ENCODE measurements at regions not wholly inside any gene's neighbourhood (a gene's known extent, or its start where the extent isn't known, plus 50 kb on each side); places are given as distances from the start of the nearest gene placed in this dataset.

GRCh38 chr3:192055946-192056345 lies 595.0 kb downstream of the PYDC2 start:
- ChIA-PET POLR2A (no interaction called here), CTCF (no interaction called here)
- DNase-seq = no peak
- Histone ChIP-seq H3K4me3 (ENCODE audit: low read length) (no peak overlapping the region), H3K4me1 (ENCODE audit: insufficient read depth, low read length) (no peaks in the 10 kb centered on the region), H3K36me3 (ENCODE audit: insufficient read depth, low read length) (no peaks in the 10 kb centered on the region), H3K27me3 (ENCODE audit: control insufficient read depth in 1 of 2, insufficient read depth in 2 of 2, low read length in 2 of 2) (no peaks in the 10 kb centered on the region), H3K27ac (ENCODE audit: low read depth in 1 of 2, low read length in 2 of 2) (no peak overlapping the region), H3K9me3 (ENCODE audit: control insufficient read depth in 1 of 2, insufficient read depth in 1 of 2, low read length in 2 of 2) (no peaks in the 10 kb centered on the region)
- H3K4me3 Mint-ChIP-seq = no peak overlapping the region
- H3K9me3 Mint-ChIP-seq = no peaks in the 10 kb centered on the region
- ATAC-seq (ENCODE audit: poor library complexity) = no peak
- no peak overlapping the region for H3K27ac Mint-ChIP-seq
- intact Hi-C loops (cut with DNase I, micrococcal nuclease) = no loop called here
- H3K36me3 Mint-ChIP-seq (ENCODE audit: low read depth) = no peaks in the 10 kb centered on the region
- no peaks in the 10 kb centered on the region for H3K27me3 Mint-ChIP-seq
- no peak for TF ChIP-seq CTCF (IDR thresholded peaks at IDR 0.05)
- no peaks in the 10 kb centered on the region for H3K4me1 Mint-ChIP-seq (ENCODE audit: low read depth)

- ChIA-PET POLR2A (no interaction called here), CTCF (no interaction called here)
- Mint-ChIP-seq H3K4me3 (no peak overlapping the region), H3K27me3 (no peaks in the 10 kb centered on the region), H3K4me1 (ENCODE audit: low read depth) (no peaks in the 10 kb centered on the region), H3K36me3 (ENCODE audit: low read depth) (no peaks in the 10 kb centered on the region), H3K27ac (no peak overlapping the region), H3K9me3 (no peaks in the 10 kb centered on the region)
- TF ChIP-seq CTCF (IDR thresholded peaks at IDR 0.05) = no peak
- Histone ChIP-seq H3K36me3 (ENCODE audit: insufficient read depth, low read length) (no peaks in the 10 kb centered on the region), H3K9me3 (ENCODE audit: control insufficient read depth in 1 of 2, insufficient read depth in 1 of 2, low read length in 2 of 2) (no peaks in the 10 kb centered on the region), H3K27ac (ENCODE audit: low read depth in 1 of 2, low read length in 2 of 2) (no peak overlapping the region), H3K27me3 (ENCODE audit: control insufficient read depth in 1 of 2, insufficient read depth in 2 of 2, low read length in 2 of 2) (no peaks in the 10 kb centered on the region), H3K4me3 (ENCODE audit: low read length) (no peak overlapping the region), H3K4me1 (ENCODE audit: insufficient read depth, low read length) (no peaks in the 10 kb centered on the region)
- DNase-seq (no peak), ATAC-seq (ENCODE audit: poor library complexity) (no peak)
- intact Hi-C loops (cut with DNase I, micrococcal nuclease) = no loop called here
Observed at GRCh38 chr3:192057261-192057660, 596.3 kb downstream of the PYDC2 start.

- H3K36me3 Mint-ChIP-seq (ENCODE audit: low read depth) = no peaks in the 10 kb centered on the region
- Histone ChIP-seq H3K36me3 (ENCODE audit: insufficient read depth, low read length) (no peaks in the 10 kb centered on the region), H3K4me3 (ENCODE audit: low read length) (no peak overlapping the region), H3K9me3 (ENCODE audit: control insufficient read depth in 1 of 2, insufficient read depth in 1 of 2, low read length in 2 of 2) (peaks cover 0 to 4% of the 10 kb centered on the region in 2 experiments), H3K27me3 (ENCODE audit: control insufficient read depth in 1 of 2, insufficient read depth in 2 of 2, low read length in 2 of 2) (no peaks in the 10 kb centered on the region), H3K4me1 (ENCODE audit: insufficient read depth, low read length) (no peaks in the 10 kb centered on the region), H3K27ac (ENCODE audit: low read depth in 1 of 2, low read length in 2 of 2) (no peak overlapping the region)
- no peaks in the 10 kb centered on the region for H3K27me3 Mint-ChIP-seq
- H3K4me1 Mint-ChIP-seq (ENCODE audit: low read depth) = no peaks in the 10 kb centered on the region
- H3K27ac Mint-ChIP-seq = no peak overlapping the region
- TF ChIP-seq CTCF (IDR thresholded peaks at IDR 0.05) = no peak
- no peaks in the 10 kb centered on the region for H3K9me3 Mint-ChIP-seq
- CTCF ChIA-PET = no interaction called here
- H3K4me3 Mint-ChIP-seq = no peak overlapping the region
- intact Hi-C loops (cut with DNase I, micrococcal nuclease) = no loop called here
- ATAC-seq (ENCODE audit: poor library complexity) (no peak), DNase-seq (no peak)
- POLR2A ChIA-PET = no interaction called here
Observed at GRCh38 chr3:192060160-192060781, 599.3 kb downstream of the PYDC2 start.
